Ovary (tissue), 3 donors: ENCODE measurements at regions not wholly inside any gene's neighbourhood (a gene's known extent, or its start where the extent isn't known, plus 50 kb on each side); places are given as distances from the start of the nearest gene placed in this dataset.

Source experiments
- CTCF ChIP-seq, 3 donors: fragments of 450-650 bp in 2 of 3; fragments of 200-600 bp in 1 of 3; IDR thresholded peaks; one replicate each; pipeline versions ENCODE4 v1.5.1 to v1.8.0; 2016 to 2022; ENCODE audit warnings: antibody characterized with exemption in 3 of 3, mild to moderate bottlenecking in 1 of 3
- POLR2A ChIP-seq: fragments of 450-650 bp; IDR thresholded peaks from one replicate; pipeline ENCODE4 v1.6.1; 2017; ENCODE audit warnings: antibody characterized with exemption, mild to moderate bottlenecking, moderate library complexity
- donor health status: DM: no; HTN: no; CAD: no.

DNA sequence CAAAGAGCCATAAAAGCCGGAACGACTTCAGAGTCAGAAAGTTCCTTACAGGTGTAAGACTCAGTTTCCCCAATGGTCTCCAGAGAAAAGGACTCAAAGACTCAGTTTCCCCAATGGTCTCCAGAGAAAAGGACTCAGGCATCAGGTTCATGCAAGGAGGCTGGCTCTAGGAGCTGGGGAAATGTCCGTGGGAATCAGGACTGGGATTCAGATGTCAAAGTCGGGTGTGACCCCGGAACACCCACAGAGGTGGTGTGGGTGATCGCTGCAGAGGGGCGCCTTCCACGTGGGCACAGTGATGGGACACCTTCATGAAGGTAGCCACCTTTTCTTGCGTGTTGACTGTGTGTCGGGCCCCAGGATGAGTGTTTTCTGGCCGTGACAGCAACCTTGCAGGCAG, 340.8 kb downstream of the NPHP4 start:
- TF ChIP-seq POLR2A (no peak), CTCF (IDR thresholded peaks at IDR 0.05) (no peak)
